Activated CD4-positive, alpha-beta T cell treated with anti-CD3 and anti-CD28 coated beads for 36 hours (primary cell): ENCODE measurements at regions not wholly inside any gene's neighbourhood (a gene's known extent, or its start where the extent isn't known, plus 50 kb on each side); places are given as distances from the start of the nearest gene placed in this dataset.

ENCODE experiments used
- ATAC-seq: fragments of 200-7000 bp; cut with Tn5 transposase; one replicate; pipeline ENCODE4 v1.10.0; 2021; ENCODE audit warnings: mild to moderate bottlenecking, moderate library complexity
- CTCF ChIA-PET: fragments of 350-600 bp; sonication (Branson Sonifier 250); formaldehyde crosslinking; loops from one replicate; lab custom pipeline; 2021; ENCODE audit warnings: antibody characterized with exemption; lab: Charles Lee
- POLR2A ChIA-PET: fragments of 350-600 bp; sonication (Branson Sonifier 250); formaldehyde crosslinking; loops from one replicate; lab custom pipeline; 2021; ENCODE audit warnings: antibody characterized with exemption, inconsistent platforms; lab: Charles Lee
- DNase-seq: peaks from one replicate; pipeline ENCODE4 v3.0.0-alpha.2; 2020
- H3K27ac Mint-ChIP-seq: one replicate; pipeline ENCODE4 v1.8.0; 2021; ENCODE audit warnings: mixed read lengths
- H3K27me3 Mint-ChIP-seq: one replicate; pipeline ENCODE4 v1.8.0; 2021; ENCODE audit warnings: mixed read lengths
- H3K36me3 Mint-ChIP-seq: one replicate; pipeline ENCODE4 v1.8.0; 2021; ENCODE audit warnings: low read depth, mixed read lengths
- H3K4me1 Mint-ChIP-seq: one replicate; pipeline ENCODE4 v1.8.0; 2021; ENCODE audit warnings: mixed read lengths
- H3K4me3 Mint-ChIP-seq: one replicate; pipeline ENCODE4 v1.8.0; 2021; ENCODE audit warnings: mild to moderate bottlenecking, moderate library complexity, mixed read lengths
- H3K9me3 Mint-ChIP-seq: one replicate; pipeline ENCODE4 v1.8.0; 2021; ENCODE audit warnings: low read depth, mixed read lengths
- intact Hi-C, 2 experiments: fragments of 100-400 bp; cut with DNase I in 1 of 2; cut with micrococcal nuclease in 1 of 2; formaldehyde crosslinking; loops; one replicate each; pipeline versions ENCODE4 v1.14.2 to v1.15.1; 2022 to 2024; cut with DNase I, micrococcal nuclease

DNA sequence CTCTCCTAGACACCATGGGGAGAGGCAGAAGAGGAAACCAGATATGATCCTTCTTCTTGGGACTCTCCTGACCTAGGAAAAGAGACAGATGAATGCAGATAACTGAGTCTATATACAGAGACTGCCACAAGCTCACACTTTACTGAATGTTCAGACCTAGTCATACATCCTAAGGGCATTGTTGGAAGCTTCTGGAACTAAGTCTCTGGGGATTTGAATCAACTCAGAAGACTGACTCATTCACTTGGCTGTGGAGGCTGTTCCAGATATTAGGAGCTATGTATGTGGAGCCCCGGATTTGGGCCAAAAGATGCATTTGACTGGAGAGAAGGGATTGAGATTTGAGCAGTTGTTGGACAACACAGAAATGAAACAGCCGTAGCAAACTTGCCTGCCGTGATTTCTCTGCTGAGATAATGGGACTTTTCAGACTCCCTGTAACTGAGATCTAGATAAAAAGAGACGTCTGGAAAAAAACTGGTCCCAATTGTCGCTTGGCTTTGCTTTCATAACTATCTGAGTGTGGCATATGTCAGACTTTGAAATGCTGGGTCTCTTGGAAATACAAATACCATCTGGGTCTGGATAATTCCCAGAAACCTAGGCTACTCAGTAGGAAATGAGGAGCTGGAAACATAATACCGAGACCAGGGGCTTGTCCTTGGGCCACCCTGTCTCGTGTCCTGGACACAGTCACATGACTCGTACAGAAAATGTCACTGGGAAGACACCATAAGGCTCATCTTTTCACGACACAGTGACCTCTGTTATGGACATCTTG lies 396.8 kb downstream of the NUAK1 start:
- no peak for ATAC-seq

GRCh38 chr12:105742567-105742874 lies 396.2 kb downstream of the NUAK1 start:
- Mint-ChIP-seq H3K27me3 (no peaks in the 10 kb centered on the region), H3K36me3 (no peaks in the 10 kb centered on the region), H3K27ac (no peak overlapping the region), H3K4me1 (no peaks in the 10 kb centered on the region), H3K9me3 (no peaks in the 10 kb centered on the region), H3K4me3 (no peak overlapping the region)
- ChIA-PET CTCF (no interaction called here), POLR2A (no interaction called here)
- intact Hi-C loops, result no loop called here
- DNase-seq, result no peak
- ATAC-seq, result no peak

More for the DNA sequence above, 396.8 kb downstream of the NUAK1 start:
- intact Hi-C loops, result no loop called here
- H3K36me3 Mint-ChIP-seq, result no peaks in the 10 kb centered on the region
- no peak overlapping the region for H3K27ac Mint-ChIP-seq
- DNase-seq, result no peak
- ChIA-PET CTCF (no interaction called here), POLR2A (no interaction called here)
- no peaks in the 10 kb centered on the region for H3K27me3 Mint-ChIP-seq
- no peaks in the 10 kb centered on the region for H3K4me1 Mint-ChIP-seq
- no peak overlapping the region for H3K4me3 Mint-ChIP-seq
- H3K9me3 Mint-ChIP-seq, result no peaks in the 10 kb centered on the region

- no peak for ATAC-seq
- no peaks in the 10 kb centered on the region for H3K4me1 Mint-ChIP-seq
- no peak overlapping the region for H3K4me3 Mint-ChIP-seq
- intact Hi-C loops, result no loop called here
- no peaks in the 10 kb centered on the region for H3K36me3 Mint-ChIP-seq
- no peak overlapping the region for H3K27ac Mint-ChIP-seq
- no peaks in the 10 kb centered on the region for H3K9me3 Mint-ChIP-seq
- POLR2A ChIA-PET, result no interaction called here
- no peaks in the 10 kb centered on the region for H3K27me3 Mint-ChIP-seq
- CTCF ChIA-PET, result interaction anchor here (0.7 kb wide), 1 partner anchor 105 kb away, joined by 3 read pairs; no protein-coding TSS in a partner anchor
- DNase-seq, result no peak
These were observed 394.2 kb downstream of the NUAK1 start for GRCh38 chr12:105744371-105745058.

DNA sequence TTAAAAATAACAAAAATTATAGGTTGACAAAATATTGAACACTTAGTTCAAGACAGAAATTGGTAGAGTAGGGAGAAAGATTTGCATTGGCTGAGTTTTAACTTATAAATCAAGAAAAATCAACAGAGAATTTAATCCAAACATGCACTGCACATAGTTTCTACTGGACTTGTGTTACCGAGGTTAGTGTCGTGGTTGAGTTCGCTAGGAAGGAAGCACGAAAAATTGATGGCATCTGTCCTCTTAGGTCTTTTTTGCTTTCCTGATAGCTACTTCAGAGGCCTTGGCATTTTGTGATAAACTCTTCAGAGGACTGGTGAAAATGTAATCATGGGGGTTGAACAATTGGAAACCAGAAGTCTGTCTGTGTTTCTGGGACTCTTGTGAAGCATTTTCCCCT lies 392.9 kb downstream of the NUAK1 start:
- ChIA-PET POLR2A (no interaction called here), CTCF (no interaction called here)
- H3K9me3 Mint-ChIP-seq, result no peaks in the 10 kb centered on the region
- no peaks in the 10 kb centered on the region for H3K36me3 Mint-ChIP-seq
- no peak overlapping the region for H3K4me3 Mint-ChIP-seq
- no peak for ATAC-seq
- no peak overlapping the region for H3K27ac Mint-ChIP-seq
- no peak for DNase-seq
- no peaks in the 10 kb centered on the region for H3K4me1 Mint-ChIP-seq
- intact Hi-C loops, result no loop called here
- no peaks in the 10 kb centered on the region for H3K27me3 Mint-ChIP-seq

DNA sequence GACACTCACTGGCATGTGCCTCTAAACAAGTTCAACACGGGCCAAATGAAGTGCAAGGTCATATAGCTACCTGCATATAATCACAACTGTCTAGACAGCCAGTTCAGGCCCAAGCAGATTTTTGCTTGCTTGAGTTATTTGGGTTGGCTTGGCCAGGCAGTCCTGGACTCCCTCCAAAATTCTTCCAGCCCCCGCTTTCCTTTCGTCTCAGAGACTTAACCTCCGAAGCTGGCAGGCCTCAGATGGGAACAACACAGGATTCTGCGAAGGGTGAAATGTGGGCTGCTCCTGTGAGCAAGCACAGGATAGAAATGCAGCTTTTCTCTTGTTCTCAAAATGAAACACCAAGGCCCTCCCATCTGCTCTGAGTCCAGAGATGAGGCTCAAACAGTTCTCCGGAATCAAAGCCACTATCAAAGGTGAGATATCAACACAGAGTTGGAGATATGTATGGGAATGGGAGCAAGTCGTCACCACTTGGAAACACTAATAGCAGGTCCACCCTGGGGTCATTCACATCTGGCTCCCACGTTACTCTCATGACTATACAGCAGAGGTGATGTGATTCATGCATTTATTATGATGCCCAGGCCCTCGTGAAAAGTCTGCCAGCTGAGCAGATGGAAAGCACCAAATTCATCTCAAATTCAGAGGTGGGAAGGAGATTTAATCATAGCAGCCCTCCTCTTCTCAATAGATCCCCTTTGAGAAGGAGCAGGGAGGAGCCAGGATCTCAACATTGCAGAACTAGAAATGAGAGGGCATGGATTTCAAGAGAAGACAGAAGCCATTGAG lies 389.8 kb downstream of the NUAK1 start:
- H3K9me3 Mint-ChIP-seq, result no peaks in the 10 kb centered on the region
- ATAC-seq, result no peak
- intact Hi-C loops, result no loop called here

DNA sequence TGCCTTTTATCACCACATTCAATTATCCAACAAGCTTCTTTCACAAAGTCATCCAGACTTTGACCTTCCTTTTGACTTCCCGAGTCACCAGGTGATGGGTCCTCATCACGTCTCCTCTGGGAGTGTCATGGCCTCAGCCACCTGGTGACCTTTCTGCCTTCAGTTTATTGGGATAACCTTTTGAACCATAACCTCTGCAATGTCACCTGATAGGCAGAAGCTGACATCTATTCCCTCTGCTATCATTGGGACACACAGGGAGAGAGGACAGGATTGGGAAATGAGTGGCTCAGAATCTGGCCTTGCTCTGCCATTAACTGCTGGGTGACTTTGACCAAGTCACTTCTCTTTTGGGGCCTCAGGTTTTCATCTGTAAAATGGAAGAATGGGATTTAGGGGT lies 388.7 kb downstream of the NUAK1 start:
- Mint-ChIP-seq H3K27ac (no peak overlapping the region), H3K4me3 (no peak overlapping the region), H3K9me3 (no peaks in the 10 kb centered on the region), H3K36me3 (no peaks in the 10 kb centered on the region), H3K4me1 (no peaks in the 10 kb centered on the region), H3K27me3 (no peaks in the 10 kb centered on the region)
- ChIA-PET CTCF (no interaction called here), POLR2A (no interaction called here)
- DNase-seq (no peak), ATAC-seq (no peak)
- intact Hi-C loops, result no loop called here

More for the DNA sequence above, 389.8 kb downstream of the NUAK1 start:
- CTCF ChIA-PET, result no interaction called here
- Mint-ChIP-seq H3K36me3 (no peaks in the 10 kb centered on the region), H3K27ac (no peak overlapping the region), H3K4me3 (no peak overlapping the region), H3K27me3 (no peaks in the 10 kb centered on the region), H3K4me1 (no peaks in the 10 kb centered on the region)
- POLR2A ChIA-PET, result no interaction called here
- DNase-seq, result no peak

DNA sequence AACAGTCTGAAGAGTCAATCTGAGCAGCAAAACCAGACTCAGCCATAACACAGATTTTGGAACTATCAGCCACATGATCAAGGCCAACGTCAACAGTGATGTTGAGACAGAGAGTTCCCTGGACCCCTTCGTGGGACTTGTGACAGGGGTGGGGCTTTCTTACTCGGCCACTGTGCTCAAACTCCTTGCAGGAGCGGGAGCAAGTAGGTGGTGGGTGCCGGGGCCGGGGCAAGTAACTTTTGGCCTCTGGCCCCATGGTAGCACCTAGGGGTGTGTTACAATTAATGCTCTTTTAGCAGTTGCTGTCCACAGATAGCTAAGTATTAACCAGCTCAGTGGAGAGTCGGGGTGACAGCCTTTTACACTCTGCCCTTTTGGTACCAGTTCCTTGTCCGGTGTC lies 384.4 kb downstream of the NUAK1 start:
- no peak for DNase-seq
- ATAC-seq, result no peak
- intact Hi-C loops, result no loop called here
- Mint-ChIP-seq H3K27me3 (no peaks in the 10 kb centered on the region), H3K4me1 (no peaks in the 10 kb centered on the region), H3K36me3 (no peaks in the 10 kb centered on the region), H3K27ac (no peak overlapping the region), H3K4me3 (no peak overlapping the region), H3K9me3 (no peaks in the 10 kb centered on the region)
- CTCF ChIA-PET, result interaction anchor here (0.6 kb wide), 1 partner anchor 180 kb away, joined by 4 read pairs; no protein-coding TSS in a partner anchor
- POLR2A ChIA-PET, result no interaction called here

DNA sequence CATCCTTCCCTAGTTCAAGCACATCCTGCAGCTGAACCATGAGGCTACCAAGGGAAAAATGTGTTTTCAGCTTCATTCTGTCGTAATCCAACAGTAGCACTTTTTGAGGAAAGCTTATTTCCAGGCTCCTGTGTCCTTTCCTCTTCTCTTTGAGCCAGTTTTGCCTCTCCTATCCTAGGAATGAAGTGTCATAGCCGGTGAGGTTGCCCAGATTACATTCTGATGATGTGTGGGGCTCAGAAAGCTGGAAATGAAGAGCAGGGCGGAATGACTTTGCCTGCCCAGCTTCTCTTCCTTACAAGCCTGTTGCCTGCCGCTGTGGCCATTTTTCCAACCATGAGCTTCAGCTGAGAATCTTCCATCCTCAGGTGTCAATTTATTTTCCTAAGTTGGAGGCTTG lies 381.8 kb downstream of the NUAK1 start:
- Mint-ChIP-seq H3K4me1 (no peaks in the 10 kb centered on the region), H3K4me3 (no peak overlapping the region), H3K9me3 (no peaks in the 10 kb centered on the region), H3K27ac (no peak overlapping the region), H3K36me3 (no peaks in the 10 kb centered on the region), H3K27me3 (no peaks in the 10 kb centered on the region)
- ChIA-PET POLR2A (no interaction called here), CTCF (interaction anchor here (0.5 kb wide), 1 partner anchor 241 kb away, joined by 4 read pairs; no protein-coding TSS in a partner anchor)
- DNase-seq (no peak), ATAC-seq (no peak)
- intact Hi-C loops, result no loop called here

GRCh38 chr12:105759149-105759548 lies 379.6 kb downstream of the NUAK1 start:
- ChIA-PET POLR2A (no interaction called here), CTCF (no interaction called here)
- intact Hi-C loops, result no loop called here

GRCh38 chr12:105761075-105761474 lies 377.7 kb downstream of the NUAK1 start:
- intact Hi-C loops, result no loop called here
- DNase-seq (no peak), ATAC-seq (no peak)
- Mint-ChIP-seq H3K27ac (no peak overlapping the region), H3K36me3 (no peaks in the 10 kb centered on the region), H3K4me3 (no peak overlapping the region), H3K9me3 (no peaks in the 10 kb centered on the region), H3K27me3 (peaks cover 6% of the 10 kb centered on the region), H3K4me1 (no peaks in the 10 kb centered on the region)
- CTCF ChIA-PET, result no interaction called here
- POLR2A ChIA-PET, result no interaction called here

More at GRCh38 chr12:105759149-105759548, 379.6 kb downstream of the NUAK1 start:
- Mint-ChIP-seq H3K9me3 (no peaks in the 10 kb centered on the region), H3K27me3 (peaks cover 6% of the 10 kb centered on the region), H3K36me3 (no peaks in the 10 kb centered on the region), H3K27ac (no peak overlapping the region), H3K4me1 (no peaks in the 10 kb centered on the region), H3K4me3 (no peak overlapping the region)
- DNase-seq (no peak), ATAC-seq (no peak)

DNA sequence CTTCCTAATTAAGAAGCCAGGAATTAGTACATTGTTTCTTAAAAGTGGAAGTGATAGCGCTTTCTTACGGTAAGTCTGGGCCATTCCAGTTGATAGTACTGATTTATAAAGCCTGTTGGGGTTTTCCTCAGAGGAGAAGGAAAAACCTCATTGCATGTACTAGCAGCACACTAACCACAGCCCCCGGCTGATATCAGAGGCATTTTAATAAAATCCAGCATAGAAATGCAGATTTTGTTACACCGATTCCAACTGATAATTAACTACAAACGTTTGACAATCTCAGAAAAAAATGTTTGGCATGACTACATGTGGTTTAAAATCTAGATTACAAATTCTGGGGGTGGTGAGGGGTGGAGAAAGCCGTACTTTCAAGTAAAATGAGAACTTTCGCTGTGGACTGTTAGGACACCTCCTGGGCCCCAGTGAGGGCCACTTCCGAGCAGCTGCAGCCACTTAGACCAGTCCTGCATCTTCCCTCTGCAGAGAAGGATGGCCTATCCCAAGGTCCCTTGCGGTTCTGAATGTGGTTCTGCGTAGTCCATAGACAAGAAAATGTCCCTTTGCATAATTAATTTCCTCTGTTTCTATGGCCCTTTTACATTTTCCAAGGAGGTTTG lies 374.4 kb downstream of the NUAK1 start:
- Mint-ChIP-seq H3K27ac (no peak overlapping the region), H3K4me1 (no peaks in the 10 kb centered on the region), H3K4me3 (no peak overlapping the region), H3K9me3 (no peaks in the 10 kb centered on the region), H3K27me3 (peaks cover 9% of the 10 kb centered on the region), H3K36me3 (no peaks in the 10 kb centered on the region)
- ATAC-seq (no peak), DNase-seq (no peak)
- intact Hi-C loops, result no loop called here
- CTCF ChIA-PET, result interaction anchor here (0.9 kb wide), 1 partner anchor 372 kb away, joined by 3 read pairs; no protein-coding TSS in a partner anchor
- POLR2A ChIA-PET, result no interaction called here
